ENCODE measurements at regions not wholly inside any gene's neighbourhood (a gene's known extent, or its start where the extent isn't known, plus 50 kb on each side); places are given as distances from the start of the nearest gene placed in this dataset.

GRCh38 chr6:101249470-101249869, 144.0 kb upstream of the GRIK2 start:
- TF ChIP-seq CTCF (IDR thresholded peaks at IDR 0.05; ENCODE audit: insufficient read depth, low read depth, low read length) (no peak), EZH2 (IDR thresholded peaks at IDR 0.05; ENCODE audit: insufficient read depth, low read length) (no peak)
